Inflammatory macrophage (primary cell): ENCODE measurements at regions not wholly inside any gene's neighbourhood (a gene's known extent, or its start where the extent isn't known, plus 50 kb on each side); places are given as distances from the start of the nearest gene placed in this dataset.

Experiments used
- DNase-seq, 2 donors: peaks; one replicate each; pipeline ENCODE4 v3.0.0-alpha.2; 2020 to 2022

DNA sequence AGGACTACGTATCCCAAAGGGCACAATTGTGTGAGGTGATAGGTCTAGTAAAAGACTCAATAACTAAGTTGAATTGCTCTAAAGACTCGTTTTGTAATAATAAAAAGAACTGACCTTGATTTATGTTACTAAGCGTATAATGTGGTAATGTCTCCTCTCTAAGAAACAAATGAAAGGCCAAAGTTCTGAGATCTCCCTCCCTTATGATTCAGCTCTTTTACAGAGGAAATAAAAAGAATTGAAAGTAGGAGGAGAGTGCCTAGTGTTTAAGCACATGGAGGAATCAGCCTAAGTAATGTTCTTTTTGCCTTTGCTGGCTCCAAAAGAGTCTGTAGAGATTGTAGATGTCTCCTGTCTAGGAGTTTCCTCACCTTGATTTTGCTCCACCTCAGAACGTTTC is 98.0 kb downstream of the ARL4A start:
- DNase-seq = no peak

GRCh38 chr7:12786494-12786893 is 99.1 kb downstream of the ARL4A start:
- DNase-seq = no peak

- DNase-seq = no peak
Measured at GRCh38 chr7:12788171-12788570, 100.7 kb downstream of the ARL4A start.

DNA sequence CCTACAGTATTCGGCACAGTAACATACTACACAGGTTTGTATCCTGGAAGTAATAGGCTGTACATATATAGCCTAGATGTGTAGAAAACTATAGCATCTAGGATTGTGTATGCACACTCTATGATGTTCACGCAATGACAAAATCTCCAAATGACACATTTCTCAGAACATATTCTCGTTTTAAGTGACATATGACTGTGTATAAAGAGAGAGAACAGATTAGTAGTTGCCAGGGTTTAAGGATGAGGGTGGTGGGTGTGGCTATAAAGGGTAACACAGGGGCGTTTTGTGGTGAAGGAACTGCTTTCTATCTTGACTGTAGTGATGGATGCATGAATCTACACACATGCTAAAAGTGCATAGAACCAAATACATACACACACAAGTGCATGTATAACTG is 101.2 kb downstream of the ARL4A start:
- DNase-seq = no peak

GRCh38 chr7:12794722-12795302 is 107.4 kb downstream of the ARL4A start:
- DNase-seq = no peak

- DNase-seq = no peak
Measured at GRCh38 chr7:12796397-12797127, 109.1 kb downstream of the ARL4A start.

DNA sequence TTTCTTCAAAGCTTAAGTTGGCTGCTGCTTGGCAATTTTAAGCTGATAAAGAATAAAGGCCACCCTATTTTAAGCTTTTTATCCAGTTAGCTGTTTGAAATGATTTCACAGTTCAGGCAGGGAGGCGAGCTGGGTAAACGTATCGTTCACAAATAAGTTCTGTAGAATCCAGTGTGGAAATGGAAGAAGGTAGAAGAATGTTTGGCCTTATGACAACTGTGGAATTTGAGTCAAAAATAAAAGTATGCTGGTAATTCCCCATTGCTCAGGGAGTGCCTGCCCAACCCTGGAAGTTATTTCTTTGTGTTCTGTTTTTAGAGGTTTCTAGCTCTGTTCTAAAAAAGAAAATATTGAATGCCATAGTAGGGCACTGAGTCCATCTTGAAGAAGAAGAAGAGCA is 113.1 kb downstream of the ARL4A start:
- no peak for DNase-seq

DNA sequence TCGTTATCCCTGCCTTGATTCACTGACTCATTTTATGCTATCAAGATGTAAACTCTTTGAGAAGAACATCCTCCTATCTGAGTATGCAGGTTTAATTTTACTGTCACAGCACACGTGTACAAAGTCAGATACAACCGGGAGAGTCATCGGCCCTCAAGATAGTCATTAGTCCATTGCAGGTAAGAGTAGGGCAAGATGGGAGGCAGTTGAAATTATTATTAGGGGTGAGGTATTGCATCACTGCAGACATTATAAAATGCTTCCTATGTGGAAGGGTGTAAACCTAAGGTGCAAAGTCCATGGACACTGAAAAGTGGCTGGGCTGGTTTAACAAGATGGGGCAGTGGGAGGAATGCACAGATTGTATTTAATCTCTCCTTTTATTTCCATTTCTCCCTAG is 113.7 kb downstream of the ARL4A start:
- no peak for DNase-seq

- DNase-seq = no peak
Measured at GRCh38 chr7:12802070-12802469, 114.6 kb downstream of the ARL4A start.

DNA sequence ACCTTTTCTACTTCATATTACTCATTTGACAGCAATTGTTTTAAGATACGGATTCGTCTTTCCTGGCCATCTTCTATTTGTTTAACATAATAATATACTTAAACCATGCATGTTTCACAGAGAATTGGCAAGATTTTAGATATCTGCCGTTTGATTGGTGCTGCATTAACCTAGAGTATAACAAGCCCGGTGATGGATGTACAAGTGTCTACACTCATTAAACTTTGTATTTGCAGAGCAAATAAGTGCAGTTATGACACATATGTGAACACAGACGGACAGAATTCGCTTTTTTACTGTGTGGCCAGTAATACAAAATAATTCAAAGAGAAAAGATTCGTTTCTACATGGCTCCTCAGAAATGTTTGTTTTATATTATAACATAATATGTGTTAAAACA is 116.1 kb downstream of the ARL4A start:
- DNase-seq = no peak

DNA sequence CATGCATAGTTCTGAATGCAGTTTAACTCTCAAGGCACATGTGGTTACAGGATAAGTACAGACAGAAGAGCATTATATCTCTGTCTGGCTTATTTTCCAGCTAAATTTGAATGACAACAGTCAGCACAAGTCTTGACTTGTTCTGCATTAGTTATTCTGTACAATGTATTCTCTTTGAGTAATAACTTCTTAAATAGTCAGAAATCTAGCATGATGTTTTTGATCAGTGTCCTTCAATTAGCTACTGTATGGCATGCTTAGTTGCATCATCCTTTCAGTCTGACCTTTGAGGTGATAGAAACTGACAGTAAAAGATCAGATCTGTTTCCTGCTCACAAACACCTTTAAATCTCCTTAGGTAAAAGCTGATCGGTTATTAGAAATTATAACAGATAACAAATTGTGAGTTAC is 118.1 kb downstream of the ARL4A start:
- no peak for DNase-seq

DNA sequence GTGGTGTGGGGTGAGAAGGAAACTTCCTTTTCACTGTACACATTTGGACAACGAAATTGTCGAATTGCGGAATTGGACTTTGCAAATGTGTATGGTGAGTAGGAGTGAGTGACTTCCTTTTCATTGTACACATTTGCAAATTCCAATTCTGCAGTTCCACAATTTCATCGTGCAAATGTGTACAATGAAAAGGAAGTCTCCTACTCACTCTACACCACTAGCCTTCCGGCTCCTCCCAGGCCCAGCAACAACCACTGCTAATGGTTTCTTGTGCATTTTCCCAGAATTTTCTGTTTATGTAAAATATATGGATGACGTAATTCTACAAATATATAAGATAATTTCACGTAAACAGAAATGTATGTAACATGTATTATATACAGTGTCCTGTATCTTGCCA is 118.5 kb downstream of the ARL4A start:
- DNase-seq = peak; percentile 89 to 97

DNA sequence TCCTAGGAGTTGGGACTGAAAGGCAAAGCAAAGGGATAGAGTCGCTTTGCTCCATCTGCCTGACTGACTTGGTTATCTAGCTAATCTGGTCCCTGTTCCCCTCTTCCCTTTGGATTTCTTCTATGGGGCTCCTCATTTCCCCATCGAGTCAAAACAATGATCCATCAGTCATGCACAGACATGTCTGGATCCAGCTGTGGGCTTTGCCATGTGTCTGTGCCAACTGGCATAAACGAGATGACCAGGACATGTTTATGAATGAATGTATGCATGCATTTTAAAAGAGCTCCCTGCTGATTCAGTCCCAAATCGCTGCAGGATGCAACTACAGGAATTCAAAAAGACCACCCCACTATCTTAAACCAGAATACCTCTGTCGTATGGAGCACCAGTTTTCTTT is 122.0 kb downstream of the ARL4A start:
- DNase-seq = no peak

DNA sequence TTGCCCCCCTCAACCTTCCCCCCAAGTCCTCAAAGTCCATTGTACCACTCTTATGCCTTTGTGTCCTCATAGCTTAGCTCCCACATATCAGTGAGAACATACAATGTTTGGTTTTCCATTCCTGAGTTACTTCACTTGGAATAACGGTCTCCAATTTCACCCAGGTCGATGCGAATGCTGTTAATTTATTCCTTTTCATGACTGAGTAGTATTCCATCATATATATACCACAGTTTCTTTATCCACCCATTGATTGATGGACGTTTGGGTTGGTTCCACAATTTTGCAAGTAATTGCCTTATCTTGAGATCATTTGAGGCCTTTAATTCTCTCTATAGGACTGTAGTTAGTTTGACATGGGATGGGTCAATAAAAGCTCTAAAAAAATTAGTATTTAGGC is 124.7 kb downstream of the ARL4A start:
- no peak for DNase-seq

- DNase-seq = no peak
Measured at GRCh38 chr7:12814107-12814506, 126.7 kb downstream of the ARL4A start.

DNA sequence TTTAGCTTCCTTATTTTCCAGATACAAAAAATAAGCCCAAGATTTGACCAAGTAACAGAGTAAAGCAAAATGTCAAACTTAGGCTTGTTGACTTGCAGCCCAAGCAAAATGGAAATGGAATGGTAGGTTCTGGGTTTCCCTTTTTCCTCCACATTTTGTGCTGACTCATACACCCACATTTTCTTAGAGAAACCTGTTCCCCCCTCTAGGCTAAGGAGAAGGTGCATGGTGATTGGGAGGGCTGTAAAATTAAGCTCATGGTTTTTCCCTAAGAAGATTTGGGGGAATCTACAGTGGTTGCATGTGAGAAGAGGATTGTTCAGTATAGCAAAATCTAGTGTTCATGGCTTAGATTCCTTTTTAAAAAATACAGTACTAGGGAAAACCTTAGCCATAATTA is 127.4 kb downstream of the ARL4A start:
- DNase-seq = peak; percentile 9 to 29

- no peak for DNase-seq
Measured at GRCh38 chr7:12815426-12815825, 128.0 kb downstream of the ARL4A start.

- no peak for DNase-seq
Measured at GRCh38 chr7:12815871-12816270, 128.4 kb downstream of the ARL4A start.

DNA sequence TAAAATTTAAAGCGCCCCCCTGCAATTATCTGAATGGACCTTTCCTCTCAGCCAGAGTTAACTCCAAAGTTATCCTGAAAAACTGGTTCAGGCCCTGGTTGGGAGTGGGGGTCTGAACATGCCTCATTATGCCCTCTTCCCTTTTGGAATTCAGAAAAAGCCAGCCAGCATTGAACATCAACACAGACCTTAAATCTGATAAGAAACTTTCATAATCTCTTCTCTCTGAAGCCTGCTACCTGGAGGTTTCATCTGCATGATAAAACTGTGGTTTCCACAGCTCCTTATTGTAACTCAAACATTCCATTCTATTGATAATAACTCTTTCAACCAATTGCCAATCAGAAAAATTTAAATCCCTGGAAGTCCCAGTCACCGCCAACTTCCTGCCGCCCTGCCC is 133.3 kb downstream of the ARL4A start:
- no peak for DNase-seq

- no peak for DNase-seq
Measured at GRCh38 chr7:12821746-12822145, 134.3 kb downstream of the ARL4A start.

GRCh38 chr7:12826079-12826478 is 138.6 kb downstream of the ARL4A start:
- DNase-seq = no peak

DNA sequence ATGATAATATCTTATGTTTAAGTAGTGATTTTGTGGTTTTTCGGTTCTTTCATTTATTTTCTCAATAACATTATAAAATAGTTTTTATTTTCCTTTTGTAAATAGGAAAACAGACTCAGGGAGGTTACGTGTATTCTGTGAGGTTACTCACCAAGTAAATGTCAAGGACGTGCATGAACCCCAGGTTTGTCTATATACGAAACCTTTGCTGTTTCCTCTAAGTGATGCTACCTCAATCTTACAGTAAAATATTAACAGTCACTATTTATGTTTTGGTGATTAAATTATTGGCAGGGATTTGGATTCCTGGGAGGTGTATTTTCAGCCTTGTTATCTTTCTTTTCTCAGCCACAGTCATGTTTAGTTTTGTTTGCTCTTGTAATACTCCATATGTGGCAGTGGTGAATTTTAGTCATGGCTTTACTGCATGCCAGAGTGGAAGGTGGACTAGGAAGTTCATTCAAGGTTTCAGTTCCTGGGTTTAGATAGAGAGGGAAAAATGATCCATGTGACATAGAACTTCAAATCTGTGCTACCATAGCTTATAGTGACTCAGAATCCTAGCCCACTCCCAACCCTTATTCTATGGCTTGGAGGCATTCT is 139.9 kb downstream of the ARL4A start:
- DNase-seq = no peak

- DNase-seq = no peak
Measured at GRCh38 chr7:12827920-12828319, 140.5 kb downstream of the ARL4A start.

DNA sequence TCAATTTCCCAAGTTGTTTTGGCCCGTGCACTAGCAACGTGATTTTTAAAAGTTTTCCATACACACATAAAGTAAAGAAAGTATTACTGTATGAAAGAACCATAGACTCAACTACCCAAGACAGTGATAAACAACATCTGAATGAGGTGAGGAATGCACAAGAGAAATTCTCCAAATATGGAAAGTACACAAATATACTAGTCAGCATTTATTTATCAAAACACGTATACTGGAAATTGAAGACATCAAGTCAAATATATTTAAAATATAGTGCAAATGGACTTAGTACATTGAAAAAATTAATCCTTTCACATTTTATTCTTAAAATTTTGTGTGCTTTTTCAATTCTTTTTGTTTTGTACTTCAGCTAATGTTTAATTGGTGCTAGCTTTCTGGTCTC is 143.6 kb downstream of the ARL4A start:
- DNase-seq = no peak
